Sigmoid colon (tissue), 6 donors: ENCODE measurements at regions not wholly inside any gene's neighbourhood (a gene's known extent, or its start where the extent isn't known, plus 50 kb on each side); places are given as distances from the start of the nearest gene placed in this dataset.

Experiments
- DNase-seq: peaks from one replicate; pipeline ENCODE4 v3.0.0-alpha.2; 2019
- H3K27ac ChIP-seq, 4 donors: fragments of 200-600 bp; sonication (generic); one replicate each; pipeline ENCODE4 v1.5.1; 2016 to 2019; ENCODE audit warnings: mild to moderate bottlenecking in 1 of 4
- H3K27me3 ChIP-seq, 3 donors: fragments of 200-600 bp; sonication (generic); one replicate each; pipeline ENCODE4 v1.5.1; 2019; ENCODE audit warnings: mild to moderate bottlenecking in 1 of 3
- H3K36me3 ChIP-seq, 4 donors: fragments of 200-600 bp; sonication (generic); one replicate each; pipeline ENCODE4 v1.5.1; 2016 to 2019
- H3K4me1 ChIP-seq, 4 donors: fragments of 200-600 bp; sonication (generic); one replicate each; pipeline ENCODE4 v1.5.1; 2017 to 2019
- H3K4me3 ChIP-seq, 4 donors: fragments of 200-600 bp; sonication (generic); one replicate each; pipeline ENCODE4 v1.5.1; 2017 to 2019; ENCODE audit warnings: mild to moderate bottlenecking in 2 of 4, moderate library complexity in 1 of 4
- H3K9me3 ChIP-seq, 4 donors: fragments of 200-600 bp in 3 of 4; sonication (generic) in 3 of 4; one replicate each; pipeline versions ENCODE4 v1.5.1 to v1.6.1; 2013 to 2019
- CTCF ChIP-seq, 4 experiments: fragments of 450-650 bp in 3 of 4; fragments of 200-600 bp in 1 of 4; IDR thresholded peaks; one replicate each; pipeline ENCODE4 v1.5.1; 2016 to 2019; ENCODE audit warnings: antibody characterized with exemption in 4 of 4, mild to moderate bottlenecking in 3 of 4, moderate library complexity in 2 of 4
- EP300 ChIP-seq, 4 donors: sonication (generic); formaldehyde crosslinking; IDR thresholded peaks; one replicate each; pipeline ENCODE4 v1.6.1; 2017; ENCODE audit warnings: antibody characterized with exemption in 4 of 4
- POLR2A ChIP-seq, 2 donors: fragments of 450-650 bp; IDR thresholded peaks; one replicate each; pipeline ENCODE4 v1.6.1; 2016; ENCODE audit warnings: antibody characterized with exemption in 2 of 2, mild to moderate bottlenecking in 2 of 2, moderate library complexity in 2 of 2
- POLR2AphosphoS5 ChIP-seq, 4 donors: sonication (generic); formaldehyde crosslinking; IDR thresholded peaks; one replicate each; pipeline ENCODE4 v1.6.1; 2017; ENCODE audit warnings: antibody characterized with exemption in 4 of 4
- WGBS, 2 donors: extraction: QIAGEN DNeasy Blood & Tissue Kit; methylation state at CpG; one replicate each; pipeline ENCODE4 v1.1.7; 2013; 5-methylcytosine and 5-hydroxymethylcytosine counted together
- intact Hi-C: fragments of 100-400 bp; cut with DNase I; formaldehyde crosslinking; loops from one replicate; pipeline ENCODE4 v1.15.1; 2023
- donor health status: healthy with polysubstance abuse.
- donor health status: healthy.

DNA sequence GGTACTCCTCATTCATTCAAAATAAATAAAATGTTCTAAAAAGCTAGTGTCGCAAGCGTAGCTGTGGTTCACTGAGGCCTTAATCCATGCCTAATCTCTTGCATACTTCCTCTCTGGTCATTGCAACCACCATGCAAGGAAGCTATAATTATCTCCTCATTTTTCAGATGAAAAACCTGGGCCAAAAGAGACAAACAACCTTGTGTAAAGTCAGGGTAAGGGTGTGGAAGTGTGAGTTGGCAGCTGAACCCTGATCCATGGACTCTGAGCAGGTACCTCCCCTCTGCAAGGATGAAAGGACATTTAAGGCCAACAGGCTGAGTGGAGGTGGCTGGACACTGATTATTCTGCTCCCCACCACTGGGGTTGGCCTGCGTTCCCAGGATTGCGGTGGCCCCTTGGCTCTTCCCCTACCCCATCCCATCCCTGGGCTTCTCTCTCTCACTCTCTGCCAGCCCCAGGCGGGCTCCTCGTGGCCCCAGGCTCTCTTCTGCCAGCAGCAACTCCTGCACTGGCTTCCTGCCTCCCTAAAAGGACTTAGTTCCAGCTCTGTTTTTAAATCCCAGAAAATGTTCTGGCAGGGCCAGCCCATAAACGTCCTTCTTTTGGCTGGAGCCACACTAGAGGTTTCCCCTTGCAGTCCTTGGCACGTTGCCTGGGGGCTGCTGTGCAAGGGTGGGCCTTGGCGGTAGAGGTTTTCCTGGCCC is 72.0 kb upstream of the AFF3 start:
- TF ChIP-seq POLR2AphosphoS5 (IDR thresholded peaks at IDR 0.05) (peak in 3 of 4 donors; percentile 44 to 69 (median 56)), POLR2A (IDR thresholded peaks at IDR 0.05) (no peak), EP300 (IDR thresholded peaks at IDR 0.05) (peak in 2 of 4 donors; percentile 26 to 62), CTCF (IDR thresholded peaks at IDR 0.05) (no peak)
- intact Hi-C loops, result no loop called here
- DNase-seq, result peak; percentile 87
- H3K9me3 ChIP-seq, result no peaks in the 10 kb centered on the region
- H3K36me3 ChIP-seq, result no peaks in the 10 kb centered on the region
- peak overlapping the region; percentile 70 to 82 (median 80) for H3K27ac ChIP-seq
- no peaks in the 10 kb centered on the region for H3K27me3 ChIP-seq
- H3K4me3 ChIP-seq, result no peak overlapping the region
- 67 to 68% methylated on average over 9 of the region's 9 CpGs for WGBS, 2 donors
- H3K4me1 ChIP-seq, result peaks cover 0 to 32% (median 32%) of the 10 kb centered on the region in 4 donors

DNA sequence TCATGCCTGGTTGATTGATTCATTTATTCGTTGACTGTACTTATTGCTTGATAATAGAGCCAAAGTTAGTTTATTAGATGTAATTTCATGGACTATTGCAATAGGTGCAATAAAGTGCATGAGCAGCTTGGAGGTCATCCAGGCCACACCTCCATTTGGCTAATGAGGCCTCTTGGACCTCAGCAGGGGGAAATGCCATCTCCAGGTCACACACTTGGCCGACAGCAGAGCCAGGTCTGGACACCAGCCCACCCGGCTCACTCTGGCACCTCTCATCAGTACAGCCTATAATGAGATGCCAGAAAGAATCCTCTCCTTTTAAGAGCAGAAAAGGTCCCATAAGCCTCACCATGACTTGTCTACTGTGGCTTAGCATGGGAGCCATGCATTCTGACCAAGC is 71.2 kb upstream of the AFF3 start:
- Histone ChIP-seq H3K4me3 (no peak overlapping the region), H3K4me1 (peaks cover 0 to 32% (median 32%) of the 10 kb centered on the region in 4 donors), H3K27me3 (no peaks in the 10 kb centered on the region), H3K27ac (peak overlapping the region; percentile 70 to 82 (median 80)), H3K9me3 (no peaks in the 10 kb centered on the region), H3K36me3 (no peaks in the 10 kb centered on the region)
- intact Hi-C loops, result loop anchor here (2.0 kb wide), 1 partner anchor 17 kb away; no protein-coding TSS in a partner anchor
- 32 to 64% methylated on average over 3 of the region's 3 CpGs for WGBS, 2 donors
- peak; percentile 80 for DNase-seq
- TF ChIP-seq POLR2AphosphoS5 (IDR thresholded peaks at IDR 0.05), result peak in 3 of 4 donors; percentile 17 to 40 (median 18)
- no peak for TF ChIP-seq CTCF (IDR thresholded peaks at IDR 0.05)
- TF ChIP-seq EP300 (IDR thresholded peaks at IDR 0.05), result no peak
- no peak for TF ChIP-seq POLR2A (IDR thresholded peaks at IDR 0.05)

- no peak for TF ChIP-seq CTCF (IDR thresholded peaks at IDR 0.05)
- peak in 1 of 4 donors; percentile 1 for TF ChIP-seq EP300 (IDR thresholded peaks at IDR 0.05)
- Histone ChIP-seq H3K27ac (peak overlapping the region; percentile 70 to 82 (median 80)), H3K36me3 (no peaks in the 10 kb centered on the region), H3K27me3 (no peaks in the 10 kb centered on the region), H3K4me3 (no peak overlapping the region), H3K9me3 (no peaks in the 10 kb centered on the region), H3K4me1 (peaks cover 0 to 32% (median 32%) of the 10 kb centered on the region in 4 donors)
- DNase-seq, result no peak
- 93 to 95% methylated on average over 3 of the region's 3 CpGs for WGBS, 2 donors
- intact Hi-C loops, result loop anchor here (2.0 kb wide), 1 partner anchor 16 kb away; no protein-coding TSS in a partner anchor
Measured at GRCh38 chr2:100212850-100213249, 70.5 kb upstream of the AFF3 start.

DNA sequence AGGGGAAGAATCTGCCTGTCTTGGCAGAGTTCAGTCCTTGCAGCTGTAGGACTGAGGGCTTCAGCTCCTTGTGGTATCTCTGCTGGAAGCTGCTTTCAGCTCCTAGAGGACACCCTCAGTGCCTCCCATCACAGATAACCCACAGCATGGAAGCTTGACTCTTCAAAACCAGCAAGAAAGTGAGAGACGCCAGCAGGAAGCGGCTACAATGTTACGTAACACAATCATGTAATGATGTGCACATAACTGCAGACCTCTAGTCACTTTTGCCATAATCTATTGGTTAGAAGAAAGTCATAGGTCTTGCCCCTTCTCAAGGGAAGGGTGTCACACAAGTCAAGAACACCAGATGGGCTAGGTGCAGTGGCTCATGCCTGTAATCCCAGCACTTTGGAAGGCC is 69.1 kb upstream of the AFF3 start:
- no peaks in the 10 kb centered on the region for H3K36me3 ChIP-seq
- H3K27ac ChIP-seq, result no peak overlapping the region
- intact Hi-C loops, result no loop called here
- no peak overlapping the region for H3K4me3 ChIP-seq
- WGBS, 2 donors, result 92% methylated on average over 3 of the region's 3 CpGs
- TF ChIP-seq POLR2A (IDR thresholded peaks at IDR 0.05) (no peak), CTCF (IDR thresholded peaks at IDR 0.05) (no peak), EP300 (IDR thresholded peaks at IDR 0.05) (no peak), POLR2AphosphoS5 (IDR thresholded peaks at IDR 0.05) (no peak)
- H3K27me3 ChIP-seq, result no peaks in the 10 kb centered on the region
- no peak for DNase-seq
- no peaks in the 10 kb centered on the region for H3K9me3 ChIP-seq
- H3K4me1 ChIP-seq, result peaks cover 0 to 32% (median 32%) of the 10 kb centered on the region in 4 donors
